Adipocyte (in vitro differentiated cells): ENCODE measurements at regions not wholly inside any gene's neighbourhood (a gene's known extent, or its start where the extent isn't known, plus 50 kb on each side); places are given as distances from the start of the nearest gene placed in this dataset.

Source experiments
- DNase-seq: peaks from one replicate; pipeline ENCODE4 v3.0.0-alpha.2; 2015; ENCODE audit warnings: low read depth
- H3K27me3 ChIP-seq: replicated peaks from 2 replicates; pipeline ENCODE4 v1.7.0; 2013; ENCODE audit warnings: mild to moderate bottlenecking, low read length, moderate library complexity; ENCODE audit not compliant: control insufficient read depth, insufficient read depth
- H3K36me3 ChIP-seq: 2 replicates; pipeline ENCODE4 v1.7.0; 2013; ENCODE audit warnings: low read length, mild to moderate bottlenecking, moderate library complexity; ENCODE audit not compliant: control insufficient read depth, insufficient read depth, severe bottlenecking
- H3K4me1 ChIP-seq: 2 replicates; pipeline ENCODE4 v1.7.0; 2013; ENCODE audit warnings: mild to moderate bottlenecking, low read length, moderate library complexity; ENCODE audit not compliant: control insufficient read depth, insufficient read depth
- H3K4me3 ChIP-seq: 2 replicates; pipeline ENCODE4 v1.7.0; 2013; ENCODE audit warnings: mild to moderate bottlenecking, low read length, moderate library complexity
- H3K9ac ChIP-seq: 2 replicates; pipeline ENCODE4 v1.7.0; 2013; ENCODE audit warnings: mild to moderate bottlenecking, low read length, moderate library complexity
- H3K9me3 ChIP-seq: 2 replicates; pipeline ENCODE4 v1.7.0; 2013; ENCODE audit warnings: mild to moderate bottlenecking, low read length, moderate library complexity; ENCODE audit not compliant: control insufficient read depth

DNA sequence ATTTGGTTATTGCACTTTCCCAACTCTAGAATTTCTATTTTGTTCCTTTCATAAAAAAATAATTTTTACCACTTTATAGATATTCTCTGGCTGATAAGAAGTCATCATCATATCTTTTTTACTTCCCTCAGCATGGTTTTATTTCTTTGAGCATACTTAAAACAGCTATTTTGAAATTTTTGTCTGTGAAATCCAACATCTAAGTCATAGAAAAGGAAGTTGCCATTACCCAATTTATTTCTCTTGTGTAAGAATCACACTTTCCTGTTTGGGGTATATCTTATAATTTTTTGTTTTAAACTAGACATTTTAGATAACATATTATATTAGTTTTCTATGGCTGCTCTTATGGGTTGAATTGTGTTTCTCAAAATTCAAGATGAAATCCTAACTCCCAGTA, 400.2 kb upstream of the OR4E1 start:
- no peak for DNase-seq
- Histone ChIP-seq H3K9ac (no peak overlapping the region), H3K9me3 (no peaks in the 10 kb centered on the region), H3K36me3 (no peaks in the 10 kb centered on the region), H3K4me1 (no peaks in the 10 kb centered on the region), H3K4me3 (no peak overlapping the region), H3K27me3 (peaks cover 4% of the 10 kb centered on the region)

DNA sequence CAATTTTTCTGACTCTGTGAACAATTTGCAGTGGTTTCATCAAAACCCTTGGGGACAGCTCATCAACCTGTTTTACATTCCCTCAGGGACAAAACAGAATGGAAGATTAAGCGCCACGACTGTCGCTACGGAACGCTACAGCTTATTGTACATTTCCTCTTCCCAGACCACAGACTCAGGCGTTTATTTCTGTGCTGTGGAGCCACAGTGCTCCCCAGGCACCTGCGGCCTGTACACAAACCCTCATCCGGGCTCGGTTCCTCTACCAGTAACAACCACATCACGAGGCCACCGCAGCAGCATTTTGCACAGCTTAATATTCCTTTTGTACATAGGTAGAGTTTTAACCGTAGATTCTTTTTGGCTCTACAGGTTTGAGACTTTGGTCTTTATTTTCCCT, 397.4 kb upstream of the OR4E1 start:
- no peak for DNase-seq
- no peak overlapping the region for H3K4me3 ChIP-seq
- H3K9me3 ChIP-seq, result no peaks in the 10 kb centered on the region
- no peak overlapping the region for H3K9ac ChIP-seq
- H3K36me3 ChIP-seq, result no peaks in the 10 kb centered on the region
- H3K4me1 ChIP-seq, result no peaks in the 10 kb centered on the region
- peaks cover 13% of the 10 kb centered on the region for H3K27me3 ChIP-seq

DNA sequence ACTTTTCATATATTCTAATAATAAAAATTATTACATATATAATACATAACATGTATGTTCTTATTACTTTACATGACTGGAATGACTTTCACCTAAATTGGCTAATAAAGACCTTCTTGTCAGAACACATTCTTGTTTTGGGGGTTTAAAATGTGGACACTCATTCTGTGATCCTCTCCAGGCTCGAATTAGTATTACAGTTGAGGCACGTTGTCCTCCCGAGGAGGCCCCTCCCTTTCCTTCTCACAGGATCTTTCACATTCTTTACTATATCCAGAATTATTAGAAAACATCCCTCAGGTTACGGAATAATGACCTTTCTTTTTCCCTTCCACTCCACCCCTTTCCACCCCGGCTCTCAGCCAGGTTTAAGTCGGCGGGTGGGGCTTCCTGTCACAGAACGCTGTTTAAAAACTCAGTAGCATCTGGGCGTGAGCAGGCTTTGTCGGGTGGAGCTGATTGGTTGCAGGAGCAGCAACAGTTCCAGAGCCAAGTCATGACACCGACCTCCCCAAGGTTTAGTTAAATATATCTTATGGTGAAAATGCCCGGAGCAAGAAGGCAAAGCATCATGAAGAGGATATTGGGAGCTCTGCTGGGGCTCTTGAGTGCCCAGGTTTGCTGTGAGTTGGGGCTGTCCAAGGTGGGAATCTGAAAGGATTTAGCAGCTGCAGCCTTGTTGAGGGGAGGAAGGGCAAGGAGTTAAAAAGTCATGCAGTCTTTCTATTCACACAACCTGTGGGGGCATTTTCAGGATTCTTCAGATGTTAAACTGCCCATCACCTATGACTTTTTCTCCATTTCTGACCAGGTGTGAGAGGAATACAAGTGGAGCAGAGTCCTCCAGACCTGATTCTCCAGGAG, 396.7 kb upstream of the OR4E1 start:
- H3K9ac ChIP-seq, result no peak overlapping the region
- no peaks in the 10 kb centered on the region for H3K4me1 ChIP-seq
- no peak for DNase-seq
- H3K36me3 ChIP-seq, result no peaks in the 10 kb centered on the region
- H3K9me3 ChIP-seq, result no peaks in the 10 kb centered on the region
- H3K4me3 ChIP-seq, result peak overlapping the region; percentile 50
- peaks cover 20% of the 10 kb centered on the region for H3K27me3 ChIP-seq

DNA sequence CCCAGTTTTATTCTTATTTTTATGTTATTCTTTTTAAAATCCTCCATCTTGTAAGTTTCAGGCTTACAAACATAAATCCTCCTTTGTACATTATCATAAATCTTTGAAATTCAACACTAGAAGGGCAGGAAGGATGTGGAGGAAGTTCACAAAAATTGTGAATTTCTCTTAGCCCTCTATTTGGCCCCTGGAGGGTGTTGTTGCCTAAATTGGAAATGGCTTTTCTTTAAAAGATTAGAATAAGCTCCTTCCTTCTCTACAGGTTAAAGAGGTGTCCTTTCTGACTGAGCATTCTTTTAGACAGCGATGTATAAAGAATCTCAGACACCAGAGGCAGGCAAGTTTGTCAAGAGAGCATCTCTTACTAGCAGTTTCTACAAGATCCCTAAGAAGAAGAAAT, 391.7 kb upstream of the OR4E1 start:
- Histone ChIP-seq H3K4me1 (no peaks in the 10 kb centered on the region), H3K36me3 (no peaks in the 10 kb centered on the region), H3K9ac (no peak overlapping the region), H3K27me3 (peaks cover 18% of the 10 kb centered on the region), H3K4me3 (no peak overlapping the region), H3K9me3 (no peaks in the 10 kb centered on the region)
- no peak for DNase-seq

DNA sequence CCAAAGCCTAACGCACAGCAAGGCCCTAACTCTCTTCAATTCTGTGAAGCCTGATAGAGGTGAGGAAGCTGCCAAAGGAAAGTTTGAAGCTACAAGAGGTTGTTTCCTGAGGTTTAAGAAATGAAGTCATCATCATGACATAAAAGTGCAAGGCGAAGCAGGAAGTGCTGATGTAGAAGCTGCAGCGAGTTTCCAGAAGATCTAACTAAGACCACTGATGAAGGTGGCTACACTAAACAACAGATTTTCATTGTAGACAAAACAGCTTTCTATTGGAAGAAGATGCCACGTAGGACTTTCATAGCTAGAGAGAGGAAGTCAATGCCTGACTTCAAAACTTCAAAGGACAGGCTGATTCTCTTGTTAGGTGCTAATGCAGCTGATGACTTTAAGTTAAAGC, 385.6 kb upstream of the OR4E1 start:
- Histone ChIP-seq H3K9me3 (peaks cover 11% of the 10 kb centered on the region), H3K4me1 (no peaks in the 10 kb centered on the region), H3K27me3 (peaks cover 4% of the 10 kb centered on the region), H3K9ac (no peak overlapping the region), H3K4me3 (no peak overlapping the region), H3K36me3 (no peaks in the 10 kb centered on the region)
- no peak for DNase-seq

DNA sequence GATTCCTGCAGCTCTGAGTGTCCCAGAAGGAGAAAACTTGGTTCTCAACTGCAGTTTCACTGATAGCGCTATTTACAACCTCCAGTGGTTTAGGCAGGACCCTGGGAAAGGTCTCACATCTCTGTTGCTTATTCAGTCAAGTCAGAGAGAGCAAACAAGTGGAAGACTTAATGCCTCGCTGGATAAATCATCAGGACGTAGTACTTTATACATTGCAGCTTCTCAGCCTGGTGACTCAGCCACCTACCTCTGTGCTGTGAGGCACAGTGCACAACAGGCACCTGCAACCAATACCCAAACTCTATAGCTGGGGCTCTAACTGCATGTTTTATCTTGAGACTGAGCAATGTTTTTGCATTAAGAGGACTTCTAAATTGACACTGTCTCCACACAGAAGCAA, 379.2 kb upstream of the OR4E1 start:
- Histone ChIP-seq H3K36me3 (no peaks in the 10 kb centered on the region), H3K9ac (no peak overlapping the region), H3K4me1 (no peaks in the 10 kb centered on the region), H3K9me3 (no peaks in the 10 kb centered on the region), H3K4me3 (no peak overlapping the region), H3K27me3 (peaks cover 15% of the 10 kb centered on the region)
- DNase-seq, result no peak

DNA sequence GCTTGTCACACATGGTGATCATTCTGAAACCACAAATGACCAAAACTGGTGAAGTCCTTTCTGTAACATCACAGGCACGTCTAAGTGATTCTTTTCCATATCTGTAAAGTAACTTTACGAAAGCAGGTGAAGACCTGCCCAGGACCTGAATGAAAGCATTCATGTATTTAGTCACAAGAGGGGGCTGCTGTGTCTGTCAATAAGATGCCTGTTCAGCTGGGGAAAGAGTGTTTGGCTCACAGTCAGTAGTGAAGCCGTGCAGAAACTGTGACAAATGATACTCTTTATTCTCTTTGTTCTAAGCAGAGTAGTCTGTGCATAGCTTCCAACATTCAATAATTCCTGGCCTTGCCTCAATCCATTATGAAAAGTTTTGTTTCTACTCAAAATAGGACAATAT, 373.5 kb upstream of the OR4E1 start:
- Histone ChIP-seq H3K36me3 (no peaks in the 10 kb centered on the region), H3K9ac (no peak overlapping the region), H3K4me1 (no peaks in the 10 kb centered on the region), H3K4me3 (no peak overlapping the region), H3K27me3 (peaks cover 17% of the 10 kb centered on the region), H3K9me3 (no peaks in the 10 kb centered on the region)
- DNase-seq, result no peak

DNA sequence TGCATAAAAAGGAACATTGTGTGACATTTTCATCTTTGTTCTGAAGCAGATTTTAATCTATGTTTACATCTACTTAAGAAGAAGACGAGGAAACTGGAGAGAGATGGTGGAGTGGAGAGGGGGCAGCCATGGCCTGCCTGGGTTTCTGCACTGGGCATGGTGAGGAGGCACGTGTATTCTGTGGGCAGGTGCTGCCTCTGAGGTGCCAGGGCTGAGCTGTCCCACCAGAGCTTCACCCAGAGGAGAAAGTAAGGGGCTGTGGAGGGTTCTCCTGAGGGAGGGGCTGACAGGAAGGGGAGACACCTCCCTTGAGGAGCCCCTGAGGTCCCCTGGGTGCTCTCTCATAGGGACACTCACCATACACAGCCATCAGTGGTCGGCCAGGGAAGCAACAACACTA, 372.4 kb upstream of the OR4E1 start:
- no peak for DNase-seq
- H3K36me3 ChIP-seq, result no peaks in the 10 kb centered on the region
- no peak overlapping the region for H3K9ac ChIP-seq
- H3K4me3 ChIP-seq, result no peak overlapping the region
- no peaks in the 10 kb centered on the region for H3K4me1 ChIP-seq
- H3K27me3 ChIP-seq, result peaks cover 20% of the 10 kb centered on the region
- no peaks in the 10 kb centered on the region for H3K9me3 ChIP-seq

DNA sequence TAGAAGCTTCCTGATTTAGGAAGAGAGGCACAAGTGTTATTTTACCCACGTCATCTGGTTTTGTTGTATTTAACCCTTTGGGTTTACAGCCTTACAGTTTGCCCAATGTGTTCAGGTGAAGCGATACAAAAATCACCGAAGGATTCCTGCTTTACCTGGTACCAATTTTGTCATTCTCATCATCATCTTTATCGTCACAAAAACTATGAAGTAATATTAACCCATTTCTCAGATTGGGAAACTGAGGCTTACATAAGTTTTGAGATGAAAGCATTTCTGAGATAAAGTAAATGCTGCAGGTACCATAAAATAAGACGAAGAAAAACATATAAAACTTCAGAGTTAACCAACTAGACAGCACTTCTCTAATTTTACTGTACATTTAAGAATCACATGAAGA, 370.6 kb upstream of the OR4E1 start:
- Histone ChIP-seq H3K27me3 (peaks cover 22% of the 10 kb centered on the region), H3K4me3 (no peak overlapping the region), H3K9me3 (no peaks in the 10 kb centered on the region), H3K4me1 (no peaks in the 10 kb centered on the region), H3K9ac (no peak overlapping the region), H3K36me3 (no peaks in the 10 kb centered on the region)
- DNase-seq, result no peak

DNA sequence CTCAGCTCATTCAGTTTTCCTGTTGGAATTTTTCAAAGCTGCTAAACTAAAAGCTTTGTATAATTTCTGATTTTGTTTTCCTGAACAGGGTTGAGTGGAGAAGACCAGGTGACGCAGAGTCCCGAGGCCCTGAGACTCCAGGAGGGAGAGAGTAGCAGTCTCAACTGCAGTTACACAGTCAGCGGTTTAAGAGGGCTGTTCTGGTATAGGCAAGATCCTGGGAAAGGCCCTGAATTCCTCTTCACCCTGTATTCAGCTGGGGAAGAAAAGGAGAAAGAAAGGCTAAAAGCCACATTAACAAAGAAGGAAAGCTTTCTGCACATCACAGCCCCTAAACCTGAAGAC, 367.1 kb upstream of the OR4E1 start:
- no peak overlapping the region for H3K4me3 ChIP-seq

DNA sequence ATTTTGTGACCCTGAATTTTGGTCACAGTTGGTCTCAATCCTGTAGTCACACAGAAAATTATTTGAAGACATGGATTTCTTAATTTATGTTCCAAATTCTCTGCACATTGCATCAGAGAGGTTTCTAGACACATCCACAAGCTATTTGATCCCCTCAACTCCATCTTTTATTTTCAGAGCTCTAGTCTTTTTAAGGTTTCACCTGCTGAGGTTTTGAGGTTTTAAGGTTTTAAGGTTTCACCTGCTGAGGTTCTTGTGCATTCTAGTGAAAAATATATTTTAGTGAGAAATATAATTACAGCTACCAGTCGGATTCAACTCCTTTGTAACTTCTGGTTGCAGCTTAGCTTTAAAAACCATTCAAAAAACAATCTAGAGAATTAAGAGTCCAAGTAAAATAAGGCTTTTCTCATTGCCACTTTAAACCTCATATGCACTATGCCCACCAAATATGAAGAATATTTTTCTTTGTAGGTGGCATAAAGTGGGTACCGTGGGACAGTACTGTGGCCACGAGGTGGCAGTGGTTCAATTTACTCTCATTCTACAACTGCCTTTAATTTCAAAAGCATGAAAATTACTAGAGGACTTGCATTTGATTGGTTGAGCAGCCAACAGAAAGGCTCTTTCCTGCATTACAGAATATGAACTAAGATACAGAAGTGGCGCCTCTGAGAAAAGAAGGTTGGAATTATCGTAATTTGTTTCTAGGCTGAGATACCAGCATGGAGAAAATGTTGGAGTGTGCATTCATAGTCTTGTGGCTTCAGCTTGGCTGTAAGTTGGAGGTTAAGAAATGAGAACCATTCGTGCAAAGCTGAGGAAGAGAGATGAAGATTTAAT, 366.5 kb upstream of the OR4E1 start:
- Histone ChIP-seq H3K27me3 (peaks cover 5% of the 10 kb centered on the region), H3K4me3 (no peak overlapping the region), H3K36me3 (no peaks in the 10 kb centered on the region), H3K9me3 (no peaks in the 10 kb centered on the region), H3K9ac (no peak overlapping the region), H3K4me1 (peaks cover 7% of the 10 kb centered on the region)
- peak; percentile 1 for DNase-seq

More for the DNA sequence above, 367.1 kb upstream of the OR4E1 start:
- Histone ChIP-seq H3K27me3 (peaks cover 5% of the 10 kb centered on the region), H3K36me3 (no peaks in the 10 kb centered on the region), H3K9ac (no peak overlapping the region), H3K9me3 (no peaks in the 10 kb centered on the region), H3K4me1 (peaks cover 7% of the 10 kb centered on the region)
- DNase-seq, result no peak
